GM21526 (cell line): ENCODE measurements at regions not wholly inside any gene's neighbourhood (a gene's known extent, or its start where the extent isn't known, plus 50 kb on each side); places are given as distances from the start of the nearest gene placed in this dataset.

Experiments used
- ATAC-seq: cut with Tn5 transposase; IDR thresholded peaks from one replicate; pipeline ENCODE4 v1.9.1; 2021; ENCODE audit warnings: moderate library complexity; ENCODE audit not compliant: unreplicated experiment, low FRiP score

DNA sequence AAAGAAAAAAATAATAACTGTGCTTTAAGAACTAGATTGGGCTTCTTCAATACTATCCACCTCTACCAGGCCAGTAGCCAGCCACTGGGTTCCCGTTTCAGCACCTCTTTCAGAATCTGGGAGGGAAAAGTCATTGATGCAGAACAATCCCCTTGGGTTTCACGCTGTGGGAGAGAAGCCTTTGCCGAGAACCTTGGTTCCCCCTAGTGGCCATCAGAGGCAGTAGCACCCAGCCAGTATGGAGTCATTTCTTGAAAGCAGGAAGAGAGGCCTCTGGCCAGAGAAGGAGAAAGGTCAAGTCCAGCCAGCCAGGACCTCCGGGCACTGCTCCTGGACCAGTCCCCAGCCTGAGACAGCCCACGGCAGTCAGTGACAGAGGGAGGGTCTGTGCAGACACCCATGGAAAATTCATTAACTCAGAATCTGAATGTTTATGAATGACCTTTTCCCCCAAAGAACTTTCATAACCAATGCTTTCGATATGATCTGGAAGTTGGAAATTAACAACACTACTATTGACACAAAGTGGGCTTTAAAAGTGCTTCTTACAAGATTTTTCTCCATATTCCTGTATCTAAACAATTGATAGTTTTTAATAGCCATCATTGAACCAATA is 51.2 kb upstream of the CDH5 start:
- peak; percentile 94 for ATAC-seq

DNA sequence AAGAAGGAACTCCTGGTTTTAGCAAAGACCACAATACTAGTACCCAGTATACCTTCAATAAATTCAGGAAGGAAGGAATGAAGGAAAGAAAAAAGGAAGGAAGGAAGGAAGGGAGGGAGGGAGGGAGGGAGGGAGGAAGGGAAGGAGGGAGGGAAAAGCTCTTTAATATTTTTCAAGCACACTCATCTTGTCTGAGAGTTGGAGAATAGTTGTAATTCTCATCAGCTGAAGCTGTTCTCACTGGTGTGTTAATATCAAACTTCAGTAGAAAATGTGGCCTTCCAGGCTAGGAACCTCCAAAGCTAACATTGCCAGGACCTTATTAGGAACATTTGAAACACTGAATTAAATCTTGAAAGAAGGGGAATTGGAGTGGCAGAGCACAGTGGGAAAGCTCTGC is 55.2 kb upstream of the CDH5 start:
- ATAC-seq = no peak

DNA sequence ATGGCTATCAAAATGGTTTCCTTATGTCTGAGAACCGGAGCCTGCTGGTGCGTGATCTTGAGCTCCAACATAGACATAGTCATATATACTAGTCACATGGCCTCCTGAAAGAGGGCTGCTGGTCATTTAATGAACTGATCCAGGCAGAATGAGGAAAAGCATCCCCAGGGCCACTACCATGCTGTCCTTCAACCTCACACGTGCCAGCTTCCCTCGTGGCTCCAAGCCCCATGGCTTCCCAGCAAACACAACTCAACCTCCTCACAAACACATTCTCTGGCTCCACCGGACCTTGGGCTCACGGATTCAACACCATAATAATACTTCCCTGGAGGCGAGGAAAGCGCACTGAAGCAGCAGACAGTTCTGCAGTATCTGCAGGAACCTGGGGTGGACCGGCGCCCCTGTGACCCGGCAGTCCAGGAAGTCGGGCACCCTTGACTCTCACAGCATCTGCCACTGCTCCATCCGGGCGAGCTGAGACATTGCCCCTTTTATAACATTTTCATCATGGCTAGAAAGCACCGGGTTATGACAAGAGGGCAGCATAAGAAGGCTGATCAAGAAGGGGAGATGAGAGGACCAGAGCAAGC is 57.2 kb upstream of the CDH5 start:
- ATAC-seq = no peak

DNA sequence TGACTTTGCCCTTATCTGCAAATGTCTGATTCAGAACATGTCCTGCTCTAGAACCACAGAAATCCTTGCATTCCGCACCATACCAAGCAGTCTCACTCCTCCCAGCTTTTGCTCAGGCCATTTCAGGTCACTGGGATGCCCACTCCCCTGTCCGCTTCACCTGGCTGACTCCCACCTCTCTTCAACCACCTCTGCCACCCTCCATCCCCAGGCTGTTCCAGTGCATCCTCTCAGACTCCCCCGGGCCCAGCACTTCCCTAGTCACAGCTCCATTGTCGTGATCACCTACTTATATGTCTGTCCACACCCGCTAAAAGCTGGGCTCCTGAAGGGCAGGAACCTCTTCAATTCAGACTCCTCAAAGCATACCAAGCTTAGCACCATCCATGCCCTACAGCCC is 58.4 kb upstream of the CDH5 start:
- no peak for ATAC-seq

DNA sequence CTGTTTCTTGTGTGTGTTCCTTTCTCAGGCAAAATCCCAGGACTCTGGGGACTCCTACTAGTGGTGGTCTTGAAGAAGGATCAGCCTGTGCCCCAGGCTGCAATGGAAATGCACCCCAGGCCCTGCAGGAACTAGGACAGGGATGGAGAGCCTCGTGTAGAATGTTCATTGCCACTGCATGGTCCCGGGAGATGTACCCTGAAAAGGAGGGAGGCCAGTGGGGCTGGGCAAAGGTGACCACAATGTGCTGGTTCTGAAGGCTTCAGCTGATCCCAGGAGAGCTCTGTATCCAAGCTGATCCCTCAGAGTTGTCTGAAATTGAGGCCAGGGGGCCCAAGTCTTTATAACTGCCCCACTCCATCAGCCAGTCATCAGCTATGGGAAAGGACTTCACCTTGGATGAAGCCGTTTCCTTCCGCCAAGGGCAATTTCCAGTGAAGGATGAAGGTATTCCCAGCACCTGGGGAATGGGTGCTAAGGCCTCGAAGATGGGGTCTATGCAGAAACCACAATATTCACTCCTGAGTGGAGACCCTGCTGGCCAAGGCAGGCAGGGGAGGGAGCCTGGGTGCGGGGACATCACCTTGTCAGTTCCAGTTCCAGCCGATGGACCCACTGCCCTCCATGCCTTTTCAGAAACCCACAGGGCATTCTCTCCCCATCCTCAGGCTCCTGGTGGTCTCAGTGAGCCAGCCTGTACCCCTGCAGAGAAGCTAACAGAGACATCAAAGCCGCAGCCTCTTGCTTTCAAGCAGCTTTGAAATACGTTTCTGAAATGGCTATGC is 59.9 kb upstream of the CDH5 start:
- no peak for ATAC-seq

DNA sequence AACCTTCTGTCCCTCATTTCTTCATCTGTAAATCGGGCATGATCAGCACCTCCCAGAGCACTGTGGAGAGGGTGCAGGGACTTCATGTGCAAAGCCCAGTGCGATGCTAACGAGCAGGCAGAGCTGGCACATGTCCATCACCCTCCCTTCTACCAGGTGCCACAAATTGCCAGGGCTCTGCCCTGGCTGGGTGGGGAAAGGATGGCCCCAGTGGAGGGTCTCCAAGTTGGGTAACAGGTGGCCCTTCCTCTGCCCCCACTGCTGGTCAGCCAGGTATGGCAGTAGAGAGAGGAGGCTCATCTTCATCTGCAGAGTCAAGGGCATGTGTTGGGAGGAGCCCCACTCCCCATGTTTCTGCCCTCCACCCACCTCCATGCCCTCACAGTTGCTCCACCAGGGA is 61.5 kb upstream of the CDH5 start:
- no peak for ATAC-seq

DNA sequence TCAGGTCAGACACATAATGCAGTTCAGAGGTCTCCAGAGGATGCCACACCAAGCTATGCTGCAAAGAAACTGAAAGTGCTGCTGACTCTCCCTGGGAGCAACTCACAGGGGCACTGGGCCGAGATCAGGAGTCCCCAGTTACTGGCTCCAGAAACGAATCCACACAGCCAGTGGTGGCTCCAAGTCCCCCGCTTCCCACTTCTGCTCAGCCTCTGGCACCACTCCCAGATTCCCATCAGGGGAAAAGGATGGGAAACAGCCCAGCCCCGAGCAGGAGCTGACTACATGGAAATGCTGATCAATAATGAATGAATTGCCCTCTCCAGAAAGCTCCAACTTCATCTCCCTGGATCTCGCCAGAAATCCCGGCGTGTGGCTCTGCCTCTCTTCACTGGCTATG is 62.3 kb upstream of the CDH5 start:
- ATAC-seq = no peak

DNA sequence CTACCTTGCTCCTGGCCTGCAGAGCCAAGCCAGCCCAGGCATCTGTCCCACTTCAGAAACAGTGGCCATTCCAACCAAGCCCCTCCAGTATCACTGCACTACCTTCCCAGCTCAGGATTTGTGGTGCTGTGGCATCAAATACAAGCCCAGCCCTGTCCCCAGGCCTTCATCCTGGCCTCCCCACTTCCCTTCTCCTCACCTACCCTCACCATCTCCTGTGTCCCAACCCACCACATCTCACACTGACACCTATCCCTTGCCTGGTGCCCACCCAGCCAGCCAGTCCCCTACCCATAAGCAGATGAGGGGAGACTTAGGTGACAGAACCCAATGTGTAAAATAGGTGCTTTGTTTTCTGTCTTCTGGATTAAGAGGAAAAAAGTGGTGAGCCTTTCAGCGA is 66.0 kb upstream of the CDH5 start:
- no peak for ATAC-seq

DNA sequence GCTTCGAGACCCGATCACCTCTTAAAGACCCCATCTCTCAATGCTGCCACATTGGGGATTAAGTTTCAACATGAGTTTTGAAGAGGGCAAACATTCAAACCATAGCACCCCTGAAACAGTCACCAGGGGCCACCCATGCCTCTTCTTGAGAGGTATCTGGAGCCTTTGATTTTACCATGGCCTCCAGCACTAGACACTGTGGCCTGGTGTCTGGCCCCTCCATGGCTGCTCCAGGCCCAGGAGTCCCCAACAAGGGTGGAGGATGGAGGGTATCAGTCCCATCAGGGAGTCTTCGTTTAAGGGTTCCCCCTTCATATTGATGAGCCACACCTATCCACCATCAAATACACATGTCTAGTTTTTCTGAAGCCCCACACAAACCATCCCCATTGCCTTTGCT is 66.5 kb upstream of the CDH5 start:
- ATAC-seq = no peak

DNA sequence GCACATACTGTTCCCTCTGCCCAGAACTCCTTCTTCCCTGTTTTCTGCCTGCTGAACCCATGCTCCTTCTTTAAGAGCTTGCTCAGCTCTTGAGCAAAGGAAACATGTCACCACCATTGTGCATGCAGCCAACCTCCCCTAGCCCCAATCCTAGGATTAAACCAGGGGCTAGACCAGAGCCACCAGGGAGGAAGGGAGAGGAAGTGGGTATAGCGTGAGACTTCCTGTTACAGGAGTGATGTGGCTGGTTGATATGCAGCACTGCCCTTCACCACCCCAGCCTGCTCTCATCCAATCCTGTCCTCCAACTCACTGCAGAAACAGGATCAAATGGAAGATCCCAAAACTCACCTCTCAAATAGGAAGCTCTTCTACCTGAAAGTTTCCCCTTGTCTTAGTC is 67.1 kb upstream of the CDH5 start:
- ATAC-seq = no peak

DNA sequence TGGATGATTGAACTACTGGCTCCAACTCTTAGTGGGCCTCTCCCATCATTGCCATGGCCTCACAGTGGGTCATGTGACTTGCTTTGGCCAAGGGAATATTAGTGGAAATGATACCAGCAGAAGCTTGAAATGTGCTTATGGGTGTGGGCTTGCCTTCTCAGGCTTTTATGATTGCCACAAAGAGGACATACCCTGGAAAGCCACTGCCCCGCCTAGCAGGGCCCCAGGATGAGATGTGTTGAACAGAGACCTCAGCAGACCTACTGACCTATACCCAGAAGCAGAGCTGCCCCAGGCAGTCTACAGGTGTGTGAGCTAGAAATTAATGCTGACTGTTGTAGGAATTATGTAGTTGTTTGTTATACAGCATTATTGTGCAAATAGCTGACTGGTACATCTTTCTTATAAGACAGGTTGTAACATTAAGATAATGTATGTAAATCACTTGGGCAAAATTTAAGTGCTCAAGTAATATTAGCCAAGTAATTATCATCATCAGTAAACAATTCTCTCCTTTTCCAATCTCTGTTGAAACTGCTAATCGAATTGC is 67.8 kb upstream of the CDH5 start:
- ATAC-seq = no peak

DNA sequence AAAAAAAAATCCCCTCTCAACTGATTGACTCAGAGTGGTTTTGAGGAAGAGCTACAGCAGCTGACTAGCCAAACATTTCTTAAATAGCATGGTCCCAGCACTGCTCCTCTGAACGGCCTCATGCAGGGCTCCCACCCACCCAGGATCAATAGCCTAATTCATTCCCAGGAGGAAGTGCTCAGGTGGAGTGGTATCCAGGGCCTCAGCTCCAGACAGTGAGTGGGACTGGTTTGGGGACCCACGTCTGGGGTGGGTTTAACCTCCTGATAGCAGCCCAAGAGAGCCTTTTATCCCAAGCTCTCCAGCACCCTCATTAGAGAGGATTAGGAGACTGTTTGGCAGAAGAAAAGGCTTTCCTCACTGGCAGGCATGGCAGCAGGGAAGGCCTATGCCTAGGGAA is 68.5 kb upstream of the CDH5 start:
- ATAC-seq = no peak

DNA sequence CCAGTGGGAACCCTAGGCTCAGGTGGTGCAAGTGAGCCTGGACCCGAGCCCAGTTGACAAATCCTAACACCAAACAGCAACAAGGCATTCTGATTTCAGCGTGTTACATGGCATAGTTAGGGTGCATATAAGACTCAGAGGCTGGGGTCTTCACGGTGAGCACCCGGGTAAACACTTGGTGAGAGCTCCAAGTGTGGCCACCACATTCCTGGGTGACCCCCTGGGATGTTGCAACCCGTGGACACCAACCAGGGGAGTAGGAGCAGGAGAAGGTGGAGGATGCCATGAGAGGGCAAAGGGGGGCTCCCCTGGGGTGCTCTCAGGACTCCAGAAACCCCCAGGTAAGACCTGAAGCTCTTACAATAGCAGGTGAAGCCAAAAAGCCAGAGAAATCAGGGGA is 69.9 kb upstream of the CDH5 start:
- no peak for ATAC-seq

DNA sequence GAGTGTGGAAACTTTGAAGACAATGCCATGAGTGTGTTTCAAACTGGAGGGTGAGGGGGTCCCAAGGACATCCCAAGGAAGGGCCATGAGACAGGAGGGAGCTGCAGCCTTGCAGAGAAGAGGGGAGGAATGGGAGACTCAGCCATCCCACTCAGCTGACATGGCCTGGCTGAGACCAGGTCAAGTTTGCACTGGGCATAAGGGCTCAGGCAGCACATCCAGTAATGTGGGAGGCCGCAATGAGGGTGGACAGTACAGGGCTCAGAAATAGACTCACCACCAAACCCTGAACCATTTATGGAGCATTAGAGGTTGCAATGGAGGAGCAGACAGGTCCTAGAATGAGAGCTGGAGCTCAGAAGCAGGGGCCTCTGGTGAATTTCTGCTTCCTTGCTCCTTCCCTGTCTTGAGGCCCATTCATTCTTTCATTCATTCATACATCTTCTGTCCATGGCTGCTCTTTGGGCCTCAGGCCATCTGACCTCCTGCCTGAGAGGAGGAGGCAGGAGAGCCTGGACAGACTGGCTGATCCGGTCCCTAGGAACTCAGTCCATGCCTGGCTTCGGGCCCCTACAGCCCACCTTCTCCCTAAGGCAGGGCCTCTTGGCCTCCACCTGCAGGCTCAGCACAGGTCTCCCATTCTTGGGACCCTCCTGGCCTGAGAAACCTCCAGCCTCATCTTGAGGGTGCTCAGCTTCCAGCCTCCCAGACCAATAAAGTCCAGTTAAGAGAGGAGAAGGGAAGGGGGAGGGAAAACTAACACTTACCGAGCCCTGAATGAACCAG is 70.5 kb upstream of the CDH5 start:
- ATAC-seq = no peak

DNA sequence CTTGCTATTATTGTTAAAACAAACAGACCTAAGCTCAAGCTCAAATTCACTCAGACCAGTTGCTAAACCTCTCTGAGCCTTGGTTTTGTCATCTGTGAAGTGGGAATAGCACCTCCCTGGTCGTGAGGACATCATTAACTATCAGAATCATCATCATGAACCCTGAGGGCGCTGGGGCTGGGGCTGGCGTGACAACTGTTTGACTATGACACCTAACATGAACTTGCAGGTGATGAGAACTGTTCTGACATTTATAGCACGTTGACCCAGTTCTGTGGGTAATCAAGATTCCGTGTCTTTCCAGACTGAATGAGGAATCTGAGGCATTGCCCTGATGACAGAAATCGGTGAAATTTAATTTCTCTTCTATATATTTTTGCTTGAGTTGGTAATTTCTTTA is 71.3 kb upstream of the CDH5 start:
- no peak for ATAC-seq

DNA sequence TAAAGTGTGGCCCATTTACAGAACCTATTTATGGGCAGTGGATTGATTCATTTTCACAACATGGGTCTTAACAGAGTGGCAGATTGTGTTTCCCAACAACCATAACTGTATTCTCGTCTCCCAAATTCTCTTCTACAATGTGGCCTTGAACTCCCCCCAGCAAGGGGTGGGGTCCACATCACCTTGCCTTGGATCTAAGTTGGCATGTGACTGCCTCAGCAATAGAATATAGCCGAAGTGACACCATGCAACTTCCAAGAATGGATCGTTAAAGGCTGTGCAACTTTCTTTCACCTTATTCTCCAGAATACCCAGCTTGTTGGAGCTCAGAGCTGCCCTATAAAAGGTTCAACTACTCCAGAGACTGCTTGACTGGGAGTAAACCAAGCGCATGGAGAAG is 72.0 kb upstream of the CDH5 start:
- ATAC-seq = no peak

DNA sequence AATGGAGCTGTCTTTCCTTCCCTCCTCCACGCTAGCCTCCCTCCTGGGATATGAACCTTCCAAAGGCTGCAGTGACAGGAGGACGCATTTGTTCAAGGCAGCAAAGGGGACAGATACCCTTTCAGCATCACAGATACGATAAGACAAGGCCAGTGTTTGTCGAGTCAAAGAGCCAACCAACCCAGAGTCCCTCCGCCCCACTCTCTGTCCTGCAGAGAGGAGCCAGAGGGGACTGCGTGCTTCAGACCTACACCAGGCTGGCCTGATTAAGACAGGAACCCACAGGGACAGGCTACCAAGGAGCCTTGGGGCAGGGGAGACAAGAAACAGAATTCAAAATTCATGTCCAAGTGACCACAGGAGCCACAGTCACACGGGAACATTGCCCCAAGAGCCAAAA is 72.6 kb upstream of the CDH5 start:
- ATAC-seq = no peak

DNA sequence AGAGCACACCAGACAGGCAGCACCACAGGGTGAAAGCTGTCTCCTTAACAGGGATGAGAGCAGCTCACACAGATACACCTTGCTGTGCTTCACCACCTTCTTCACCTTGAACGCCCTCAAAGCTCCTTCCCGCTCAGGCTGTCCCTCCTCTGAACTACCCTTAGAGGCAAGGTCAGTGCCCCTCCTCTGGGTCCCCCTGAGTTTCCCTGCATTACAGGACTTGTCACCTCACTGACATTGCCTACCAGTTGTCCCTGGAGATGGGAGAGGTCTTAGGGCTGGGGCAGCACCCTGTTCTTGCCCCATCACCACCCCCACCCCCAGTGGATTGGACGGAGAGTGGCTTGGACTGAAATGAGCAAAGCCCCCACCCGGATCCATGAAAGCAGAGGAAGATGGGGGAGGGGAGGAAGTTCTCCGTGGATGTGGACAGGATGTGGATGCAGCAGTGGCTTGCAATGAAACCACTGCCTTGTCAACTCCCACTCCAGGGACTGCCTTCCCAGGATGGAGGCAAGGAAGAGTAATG is 73.2 kb upstream of the CDH5 start:
- ATAC-seq = no peak

DNA sequence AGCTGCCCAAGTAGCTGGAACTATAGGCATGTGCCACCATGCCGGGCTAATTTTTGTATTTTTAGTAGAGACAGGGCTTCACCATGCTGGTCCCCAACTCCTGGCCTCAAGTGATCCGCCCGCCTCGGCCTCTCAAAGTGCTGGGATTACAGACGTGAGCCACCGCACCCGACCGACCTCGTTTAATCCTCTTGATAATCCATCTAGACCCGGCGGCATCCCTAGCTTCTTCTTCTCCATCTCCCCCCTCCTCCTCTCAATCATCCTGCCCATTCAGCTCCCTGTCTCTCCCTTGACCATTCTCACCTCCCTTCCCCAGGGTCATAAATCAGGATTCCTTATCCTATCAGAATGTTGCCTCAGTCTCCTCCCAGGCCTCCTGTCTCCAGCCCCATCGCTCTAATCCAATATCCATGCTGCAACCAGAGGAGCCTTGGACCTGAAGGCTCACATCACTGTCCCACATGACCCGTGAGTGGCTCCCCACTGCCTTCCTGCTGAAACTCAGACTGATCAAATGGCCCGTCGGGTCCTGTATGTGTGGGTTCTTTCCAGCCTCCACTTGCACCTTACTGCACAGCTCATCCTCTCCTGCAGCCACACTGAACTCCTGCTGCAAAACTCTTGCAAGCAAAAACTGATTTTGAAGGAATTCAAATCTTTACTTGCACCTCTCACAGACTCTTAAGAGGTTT is 74.1 kb upstream of the CDH5 start:
- no peak for ATAC-seq

DNA sequence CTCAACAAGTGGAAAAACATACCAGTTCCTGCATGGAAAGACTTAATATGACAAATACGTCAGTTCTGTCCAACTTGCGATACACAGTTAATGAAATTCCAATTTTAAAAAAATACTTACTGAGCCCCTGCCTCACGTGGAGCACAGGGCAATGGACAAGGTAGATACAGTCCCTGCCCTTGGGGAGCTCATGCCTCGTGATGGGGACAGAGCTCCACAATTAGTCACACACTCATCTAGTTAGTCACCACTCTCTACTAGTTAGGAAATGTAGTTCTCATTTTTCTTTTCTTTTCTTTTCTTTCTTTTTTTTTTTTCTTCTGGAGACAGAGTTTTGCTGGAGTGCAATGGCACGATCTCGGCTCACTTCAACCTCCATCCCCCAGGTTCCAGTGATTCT is 74.7 kb upstream of the CDH5 start:
- ATAC-seq = no peak
